NCI-H2107 (cell line): ENCODE measurements at regions not wholly inside any gene's neighbourhood (a gene's known extent, or its start where the extent isn't known, plus 50 kb on each side); places are given as distances from the start of the nearest gene placed in this dataset.

Experiments used
- DNase-seq: peaks from one replicate; lab custom pipeline; 2025; lab: John Stamatoyannopoulos, UW

DNA sequence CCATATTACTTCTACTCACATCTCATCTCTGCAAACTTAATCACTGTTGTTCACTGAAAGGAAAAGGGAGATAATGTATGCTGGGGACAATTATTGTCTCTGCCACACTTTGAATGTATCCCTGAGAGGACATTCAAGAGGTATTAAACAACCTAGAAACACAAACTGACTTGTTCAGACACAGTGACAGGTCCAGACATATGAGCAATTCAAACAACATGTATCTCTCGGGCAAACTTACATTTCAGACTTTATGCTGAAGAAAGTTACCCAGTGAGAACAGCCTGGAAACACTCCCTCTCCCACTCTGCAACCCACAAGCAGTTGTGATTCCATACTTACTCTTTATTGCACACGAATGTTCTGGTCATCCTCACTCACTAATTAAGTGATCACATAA lies 968.7 kb upstream of the SLC10A2 start:
- DNase-seq = no peak

DNA sequence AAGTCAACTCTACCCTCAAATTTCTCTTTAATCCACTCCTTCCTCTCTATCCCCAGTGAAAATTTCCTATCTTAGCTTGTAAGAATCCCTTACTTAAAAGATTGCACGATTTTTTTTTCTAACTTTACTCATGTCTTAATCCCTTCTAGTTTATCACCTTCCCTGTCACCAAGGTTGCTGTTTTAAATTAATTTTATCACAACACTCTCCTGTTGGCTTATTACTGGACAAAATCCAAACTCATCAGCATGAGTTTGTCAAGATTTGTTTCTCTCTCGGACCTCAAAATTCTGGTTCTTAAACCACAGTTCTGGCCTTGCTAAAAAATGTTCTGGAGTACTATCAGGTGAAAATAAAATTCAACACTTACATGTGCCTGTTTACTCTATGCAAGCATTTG lies 959.1 kb upstream of the SLC10A2 start:
- no peak for DNase-seq

DNA sequence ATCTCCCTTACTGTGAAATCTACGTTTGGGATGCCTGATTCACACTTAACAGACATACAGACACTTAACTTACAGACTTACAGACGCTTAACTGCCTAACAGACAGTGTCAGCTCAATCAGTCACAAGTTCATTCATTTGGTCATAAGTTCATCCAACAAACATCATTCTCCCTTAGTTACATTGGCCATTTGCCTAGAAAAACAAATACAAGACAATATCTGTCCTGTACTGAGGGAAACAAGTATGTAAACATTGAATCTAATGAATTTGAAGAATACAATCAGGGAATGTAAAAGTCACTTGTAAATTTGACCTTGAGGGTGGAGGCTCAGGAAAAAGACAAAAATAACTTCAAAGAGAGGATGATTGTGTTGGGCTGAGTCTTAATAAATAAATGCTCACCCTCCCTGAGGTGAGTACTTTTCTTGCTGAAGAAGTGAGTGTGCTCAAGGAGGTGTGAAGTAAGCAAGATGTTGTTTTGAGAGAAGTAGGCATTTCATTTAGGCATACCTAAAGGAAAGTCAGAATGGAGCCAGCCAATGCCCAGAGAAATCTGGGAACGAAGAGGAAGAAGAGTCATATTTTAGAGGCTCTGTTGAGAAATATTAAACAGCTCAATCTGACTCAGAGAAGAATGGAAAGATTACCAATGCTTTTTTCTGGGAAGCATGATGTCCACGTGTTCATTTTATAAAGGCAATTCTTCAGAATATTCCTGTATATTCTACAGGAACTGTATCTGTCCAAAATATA lies 958.4 kb upstream of the SLC10A2 start:
- DNase-seq = no peak

DNA sequence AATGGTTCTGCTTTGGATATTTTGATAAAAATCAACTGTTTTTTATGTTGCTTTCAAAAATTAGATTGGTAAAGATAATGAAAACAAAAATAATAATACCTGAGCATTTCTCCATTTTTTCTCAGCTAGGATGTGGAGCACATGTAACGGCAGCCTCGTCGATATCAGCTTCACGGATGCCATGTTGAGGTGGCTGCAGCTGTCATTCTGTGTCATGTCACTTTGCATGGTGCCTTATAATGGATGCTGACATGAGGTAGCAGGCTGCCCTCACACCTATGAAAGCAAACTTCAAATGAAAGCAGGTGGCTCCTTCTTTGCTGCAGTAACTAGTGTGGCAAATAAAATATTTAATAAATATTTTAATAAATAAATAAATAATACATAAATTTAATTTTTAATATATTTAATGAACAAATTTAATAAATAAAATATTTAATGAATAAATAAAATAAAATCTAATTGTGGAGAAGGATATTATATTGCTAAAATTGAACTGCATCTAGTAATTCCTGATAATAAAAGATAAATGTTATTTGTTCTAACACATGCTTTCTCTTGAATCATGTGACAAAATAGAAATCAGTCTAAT lies 955.7 kb upstream of the SLC10A2 start:
- no peak for DNase-seq

DNA sequence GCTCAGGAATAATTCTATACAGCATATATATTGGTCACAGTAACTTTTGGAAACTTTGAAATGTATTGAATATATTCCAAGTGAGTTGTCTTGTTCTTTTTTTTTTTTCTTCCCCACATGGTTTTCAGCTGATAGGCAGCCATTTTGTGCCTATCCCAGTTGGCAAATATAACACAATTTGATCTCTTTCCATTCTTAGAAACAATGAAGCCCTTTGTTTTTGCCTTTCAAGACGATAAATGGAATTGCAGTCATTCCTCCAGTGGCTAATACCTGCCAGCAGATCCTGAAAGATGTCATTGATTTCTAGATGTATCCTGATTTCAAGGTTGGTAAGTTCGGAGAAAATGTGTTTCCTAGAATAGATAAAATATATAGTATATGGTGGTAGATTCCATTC lies 951.1 kb upstream of the SLC10A2 start:
- DNase-seq = no peak

DNA sequence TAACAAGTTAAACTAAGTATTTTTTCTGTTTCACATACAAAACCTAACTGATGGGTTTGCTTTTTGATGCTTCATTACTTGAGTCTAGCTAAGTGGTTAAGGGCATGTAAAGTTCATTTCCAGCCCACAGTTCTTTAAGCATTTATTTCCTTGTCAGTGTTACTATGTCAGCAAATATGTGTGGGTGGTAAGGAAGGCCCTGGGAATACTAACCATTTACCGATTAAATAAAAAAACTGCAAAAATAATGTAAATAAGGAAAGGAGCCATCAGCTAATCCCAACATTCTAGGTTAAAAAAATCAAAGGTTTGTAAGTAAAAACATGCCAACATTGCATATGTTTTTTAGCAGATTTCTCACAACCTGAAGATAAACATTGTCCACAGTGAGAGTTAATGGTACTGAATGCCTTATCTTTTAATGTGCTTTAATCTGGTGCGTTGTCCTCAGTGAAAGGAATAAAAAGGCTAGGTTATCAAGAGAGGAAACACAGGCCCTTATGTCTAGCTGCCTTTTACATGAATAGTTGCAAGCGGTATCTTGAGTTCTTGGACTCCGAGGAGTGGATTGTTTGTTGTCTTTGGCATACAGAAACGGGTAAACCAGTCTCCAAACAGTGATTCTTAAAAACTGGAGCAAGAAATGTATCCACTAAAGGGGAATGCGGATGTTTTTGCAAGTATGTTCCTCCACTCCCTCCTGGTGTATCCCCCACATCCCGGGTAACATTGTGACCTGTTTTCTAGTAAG lies 949.6 kb upstream of the SLC10A2 start:
- no peak for DNase-seq

DNA sequence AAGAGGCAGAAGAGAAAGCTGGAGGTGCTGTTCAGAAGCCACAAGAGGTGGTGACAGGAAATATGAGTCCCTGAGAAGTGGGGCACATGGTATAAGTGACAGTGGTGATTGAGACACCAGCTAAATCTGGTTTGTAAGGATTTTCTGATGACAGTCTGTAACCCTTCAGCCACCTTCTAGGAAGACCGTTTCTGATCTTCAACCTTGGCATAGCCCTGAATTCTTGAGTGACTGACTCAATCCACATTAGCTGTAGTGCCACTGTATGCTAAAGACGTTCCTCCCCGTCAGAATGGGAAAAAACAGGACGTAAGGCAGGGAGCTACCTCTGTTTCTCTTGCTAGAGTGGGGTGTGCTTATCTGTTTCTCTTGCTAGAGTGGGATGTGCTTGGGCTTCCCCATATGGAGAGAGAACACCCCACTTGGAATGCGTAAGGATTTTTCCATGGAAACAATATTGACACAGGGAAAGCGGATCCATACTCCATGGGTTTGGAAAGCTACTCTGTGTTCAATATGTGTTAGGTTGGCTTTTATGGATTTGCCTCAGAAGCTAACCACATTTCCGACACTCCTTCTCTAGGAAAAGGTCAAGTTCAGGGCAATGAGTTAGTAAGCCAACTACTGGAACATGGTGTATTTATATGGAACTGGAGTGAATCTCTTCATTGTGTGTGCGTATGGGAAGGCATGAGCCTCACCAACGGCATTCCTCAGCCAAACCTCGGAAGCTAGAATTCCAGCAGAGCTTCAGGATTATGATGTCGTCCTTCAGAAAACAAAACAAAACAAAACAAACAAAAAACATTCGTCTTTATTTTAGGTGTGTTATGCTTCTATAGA lies 948.8 kb upstream of the SLC10A2 start:
- no peak for DNase-seq

DNA sequence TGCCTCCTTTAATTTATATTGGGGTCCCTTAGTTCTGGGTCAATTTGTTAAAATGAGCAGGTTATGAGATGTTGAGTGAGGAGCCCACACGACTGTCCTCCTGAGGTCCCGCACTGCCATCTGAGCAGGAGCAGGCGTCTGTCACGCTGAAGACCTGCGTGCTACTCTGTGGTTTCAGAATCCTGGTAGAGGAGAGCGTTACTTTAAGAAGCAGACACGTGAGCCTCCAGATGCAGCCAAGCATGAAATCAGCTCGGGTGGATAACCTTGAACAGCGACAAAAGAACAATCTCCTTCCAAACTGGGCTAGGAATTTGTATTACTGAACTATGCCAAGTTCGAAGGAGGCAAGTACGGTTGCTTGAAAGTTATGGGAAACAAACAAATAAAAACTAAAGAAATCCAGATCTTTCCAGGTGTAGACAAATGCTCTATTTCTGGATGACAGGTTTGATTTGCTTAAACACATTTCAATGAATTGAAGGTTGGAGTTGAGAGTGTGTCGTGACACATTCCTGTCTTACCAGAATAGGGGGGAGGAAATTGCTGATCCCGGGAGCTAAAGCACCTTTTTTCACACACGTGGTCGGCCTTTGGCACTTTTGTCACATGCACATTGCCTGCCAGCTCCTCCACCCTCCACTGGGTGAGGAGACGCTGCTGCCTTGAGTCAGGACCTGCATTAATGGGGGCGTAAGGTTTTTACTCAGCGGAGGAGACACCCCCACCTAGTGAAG lies 945.5 kb upstream of the SLC10A2 start:
- DNase-seq = no peak

DNA sequence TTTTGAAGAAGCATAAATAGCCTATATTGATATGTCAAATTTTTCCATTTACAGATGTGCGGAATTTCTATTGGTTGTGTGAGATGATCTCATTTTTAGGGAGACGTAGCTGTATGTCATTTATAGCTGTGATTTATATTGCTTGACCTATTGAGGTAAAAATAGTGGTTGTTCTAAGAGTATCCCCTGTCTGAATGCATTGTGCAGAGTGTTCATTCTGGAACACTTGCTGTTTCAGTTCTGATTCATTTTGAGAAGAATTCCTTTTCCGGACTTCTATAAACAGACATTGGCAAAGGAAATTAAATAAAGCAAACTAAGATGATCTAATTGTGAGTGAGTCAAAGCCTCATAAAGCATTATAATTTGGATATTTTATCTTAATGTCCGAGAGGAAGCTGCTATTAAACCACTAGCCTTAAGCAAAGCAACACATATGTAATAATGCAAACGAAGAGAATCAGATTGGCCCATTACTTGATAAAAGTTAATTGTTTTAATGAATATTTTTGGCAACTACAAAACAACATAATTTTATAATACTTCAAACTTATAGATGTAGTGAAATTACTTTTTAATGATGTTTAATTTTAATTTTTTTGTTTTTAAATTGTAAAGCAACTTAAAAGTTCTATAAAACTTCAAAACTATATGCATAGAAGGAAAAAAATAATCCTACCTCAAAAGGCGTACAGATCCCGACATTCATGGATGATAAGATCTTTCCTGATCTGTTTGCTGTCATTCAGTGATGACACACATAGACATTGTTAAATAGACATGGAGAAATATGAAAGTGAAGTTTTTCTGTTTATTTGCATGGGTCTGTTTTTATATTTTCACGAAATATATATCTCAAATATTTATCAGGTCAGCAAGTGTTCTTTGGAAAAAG lies 942.6 kb upstream of the SLC10A2 start:
- DNase-seq = no peak

DNA sequence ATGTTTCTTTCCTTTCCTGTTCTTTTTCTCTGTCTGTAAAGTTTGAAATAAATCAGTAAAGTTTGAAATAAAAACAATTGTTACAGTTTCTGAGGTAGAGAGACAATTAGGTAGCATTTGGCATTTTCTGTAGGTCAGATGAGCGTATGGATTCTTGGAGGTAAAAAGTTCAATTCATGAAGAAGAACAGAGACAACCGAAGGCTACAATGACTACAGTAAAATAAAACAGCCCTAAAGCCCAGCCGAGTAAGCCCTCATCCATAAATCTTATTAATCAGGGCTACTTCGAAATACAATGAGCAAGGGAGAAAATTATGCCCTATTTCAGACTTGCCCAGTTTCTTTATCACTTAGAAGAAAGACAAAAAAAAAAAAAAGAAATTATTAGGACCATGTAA lies 941.9 kb upstream of the SLC10A2 start:
- DNase-seq = no peak

DNA sequence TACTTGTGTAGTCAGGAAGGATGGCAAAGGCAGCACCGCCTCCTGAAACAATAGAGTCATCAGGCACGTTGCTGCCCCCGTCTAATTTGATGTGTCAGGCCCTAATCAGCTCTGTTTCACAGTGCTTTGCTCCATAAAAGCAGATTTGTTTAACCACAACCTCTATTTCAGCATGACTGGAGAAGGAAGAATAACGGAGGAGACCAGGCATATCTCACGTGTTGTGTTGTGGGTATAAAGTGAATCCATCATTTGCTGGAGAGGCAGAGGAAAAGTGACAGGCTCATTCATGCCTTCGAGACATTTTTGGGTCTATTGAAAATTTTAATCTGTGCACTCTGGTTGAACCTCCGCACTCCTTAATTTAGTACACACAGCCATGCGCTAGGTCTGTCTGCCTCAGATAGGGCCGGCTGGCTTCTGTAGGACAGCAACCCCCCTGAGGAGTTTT lies 940.4 kb upstream of the SLC10A2 start:
- DNase-seq = no peak

DNA sequence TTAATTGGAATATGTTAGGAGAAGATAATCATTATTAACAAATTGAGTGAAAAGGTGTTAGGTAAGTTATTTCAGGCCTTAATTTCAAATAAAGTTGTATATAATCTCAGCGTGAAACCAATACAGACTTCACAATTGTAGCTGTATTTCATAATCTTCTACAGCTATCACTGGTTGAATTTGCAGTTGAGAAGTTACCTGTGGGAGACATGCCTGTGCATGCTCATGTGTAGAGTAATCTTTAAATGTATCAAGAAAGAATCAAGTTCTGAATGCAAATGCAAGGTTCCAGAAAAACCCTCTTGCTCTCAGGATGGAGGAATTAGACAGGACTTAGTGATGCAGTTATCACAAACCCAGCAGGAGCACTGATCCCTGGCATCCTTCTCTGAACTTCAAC lies 938.4 kb upstream of the SLC10A2 start:
- DNase-seq = no peak

DNA sequence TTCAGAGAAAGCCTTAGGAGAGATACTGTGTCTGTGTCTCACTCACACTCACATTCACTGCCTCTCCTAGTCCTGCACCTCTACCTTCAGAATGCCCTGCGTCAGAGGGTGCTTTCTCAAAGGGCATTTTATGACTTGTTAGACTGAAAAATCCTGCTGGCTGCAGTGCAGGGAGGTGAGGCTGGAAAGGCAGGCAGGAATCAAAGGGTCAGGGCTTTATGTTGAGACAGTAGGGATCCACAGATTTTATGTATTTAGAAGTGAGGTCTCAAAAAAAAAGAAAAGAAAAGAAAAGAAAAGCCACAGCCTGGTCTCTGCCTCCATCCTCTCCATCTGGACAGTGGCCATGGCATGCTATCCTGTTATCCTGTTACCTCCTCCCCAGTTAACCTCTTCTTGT lies 936.0 kb upstream of the SLC10A2 start:
- no peak for DNase-seq

DNA sequence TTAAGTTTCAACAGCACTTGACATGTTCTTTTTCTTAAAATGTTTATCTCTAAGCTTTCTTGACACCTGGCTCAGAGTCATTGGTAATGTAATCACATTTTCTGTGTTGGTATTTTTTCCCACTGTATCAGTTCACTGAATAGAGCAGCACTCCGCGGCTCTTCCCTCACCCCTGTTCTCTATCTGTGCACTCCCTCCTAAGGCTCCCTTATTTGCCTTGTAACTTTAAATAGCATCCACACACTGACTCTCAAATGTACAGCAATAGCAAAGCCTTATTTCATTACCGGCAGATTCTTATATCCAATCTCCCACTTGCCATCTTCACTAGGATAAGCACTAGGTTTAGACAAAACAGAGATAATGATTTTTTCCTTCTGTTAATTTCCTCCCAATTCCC lies 935.5 kb upstream of the SLC10A2 start:
- no peak for DNase-seq

DNA sequence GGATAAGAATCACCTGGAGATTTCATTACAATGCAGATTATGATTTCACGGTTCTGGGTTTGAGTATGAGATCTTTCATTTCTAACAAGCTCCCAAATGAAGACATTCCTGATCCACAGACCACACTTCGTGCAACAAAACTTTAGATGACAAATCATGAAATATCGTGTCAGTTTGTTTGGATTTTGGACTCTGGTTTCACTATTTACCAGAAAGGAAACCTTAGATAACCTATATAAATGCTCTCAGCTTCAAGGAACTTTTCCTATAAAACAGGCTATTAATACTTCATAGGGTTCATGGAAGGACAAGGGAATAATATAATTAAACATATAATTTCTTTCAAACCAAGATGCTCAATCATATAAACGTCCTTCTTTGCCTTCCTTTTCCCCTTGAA lies 930.5 kb upstream of the SLC10A2 start:
- DNase-seq = no peak

DNA sequence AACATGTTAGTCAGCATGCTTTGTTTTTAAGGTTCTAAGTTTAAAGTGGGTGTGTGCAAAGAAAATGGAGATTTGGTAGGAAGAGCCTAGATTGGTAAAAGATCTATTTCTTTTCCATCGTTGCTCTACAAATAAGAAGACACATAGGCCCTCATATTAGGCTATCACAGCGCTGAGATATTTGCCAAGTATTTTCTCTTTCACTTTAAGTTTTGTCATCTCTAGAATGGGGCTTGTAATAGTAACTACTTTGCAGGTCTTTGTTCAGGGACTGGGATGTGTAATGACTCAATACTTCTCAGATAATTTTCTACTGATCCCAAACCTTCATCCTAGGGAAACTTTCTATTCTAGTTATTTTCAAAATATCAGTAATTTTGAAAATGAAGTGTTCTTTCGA lies 917.7 kb upstream of the SLC10A2 start:
- no peak for DNase-seq

DNA sequence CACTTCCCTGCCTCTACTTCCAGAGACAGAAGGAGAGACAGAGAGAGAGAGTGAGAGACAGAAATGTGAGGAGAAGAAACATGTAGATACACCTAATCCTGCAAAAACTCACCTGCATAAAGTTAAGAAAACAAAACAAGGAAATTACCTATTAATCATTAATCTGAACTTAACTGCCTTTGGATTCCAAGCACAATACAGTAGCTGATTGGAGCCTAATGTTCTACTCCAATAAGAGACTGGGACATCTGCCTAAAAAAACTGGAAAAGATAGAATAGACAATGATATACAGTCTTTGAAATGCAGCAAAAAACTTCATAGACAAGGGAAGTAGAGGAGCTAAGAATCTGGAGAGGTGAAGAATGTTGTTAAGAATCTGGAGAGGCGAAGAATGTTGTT lies 910.2 kb upstream of the SLC10A2 start:
- no peak for DNase-seq

DNA sequence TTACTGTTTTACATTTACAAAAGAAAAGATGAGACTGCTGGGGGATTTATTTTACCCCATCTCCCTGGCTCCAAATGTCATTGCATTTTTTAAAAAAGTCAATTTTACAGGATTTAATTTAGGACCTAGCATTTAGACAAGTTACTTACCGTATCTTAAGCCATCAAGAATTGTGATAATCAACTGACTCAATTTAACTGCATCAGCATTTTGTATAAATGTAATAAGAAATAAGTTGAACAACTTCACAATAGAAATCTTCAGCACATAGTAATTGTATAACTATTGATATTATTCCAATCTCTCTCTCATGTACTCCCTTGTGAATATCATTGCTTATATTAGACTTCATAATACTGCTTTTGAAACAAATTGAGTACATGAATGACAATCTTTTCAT lies 907.5 kb upstream of the SLC10A2 start:
- DNase-seq = no peak

DNA sequence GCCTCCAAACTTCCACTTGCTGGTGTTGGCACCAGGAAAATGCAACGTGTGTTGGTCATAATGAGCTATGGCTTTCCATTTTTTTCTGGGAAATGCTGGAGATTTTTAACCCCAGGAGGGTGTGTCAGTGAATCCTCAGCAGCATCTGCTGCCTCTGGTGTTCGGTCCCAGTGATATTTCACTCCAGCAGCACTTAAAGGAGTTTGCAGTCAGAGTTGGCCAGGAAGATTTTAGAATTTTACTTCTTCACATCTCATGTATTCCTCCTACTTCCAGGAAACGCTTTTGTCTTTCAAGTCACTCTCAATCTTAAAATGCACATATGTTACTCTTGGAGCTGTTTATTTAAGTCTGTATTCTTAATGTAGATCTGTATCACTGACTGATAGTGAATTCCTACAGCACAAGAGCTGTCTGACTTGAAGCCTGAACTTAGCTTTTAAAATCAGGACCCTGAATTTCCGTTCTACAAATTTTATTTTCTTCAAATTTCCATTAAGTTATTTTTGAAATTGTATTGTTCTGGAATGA lies 903.4 kb upstream of the SLC10A2 start:
- no peak for DNase-seq

DNA sequence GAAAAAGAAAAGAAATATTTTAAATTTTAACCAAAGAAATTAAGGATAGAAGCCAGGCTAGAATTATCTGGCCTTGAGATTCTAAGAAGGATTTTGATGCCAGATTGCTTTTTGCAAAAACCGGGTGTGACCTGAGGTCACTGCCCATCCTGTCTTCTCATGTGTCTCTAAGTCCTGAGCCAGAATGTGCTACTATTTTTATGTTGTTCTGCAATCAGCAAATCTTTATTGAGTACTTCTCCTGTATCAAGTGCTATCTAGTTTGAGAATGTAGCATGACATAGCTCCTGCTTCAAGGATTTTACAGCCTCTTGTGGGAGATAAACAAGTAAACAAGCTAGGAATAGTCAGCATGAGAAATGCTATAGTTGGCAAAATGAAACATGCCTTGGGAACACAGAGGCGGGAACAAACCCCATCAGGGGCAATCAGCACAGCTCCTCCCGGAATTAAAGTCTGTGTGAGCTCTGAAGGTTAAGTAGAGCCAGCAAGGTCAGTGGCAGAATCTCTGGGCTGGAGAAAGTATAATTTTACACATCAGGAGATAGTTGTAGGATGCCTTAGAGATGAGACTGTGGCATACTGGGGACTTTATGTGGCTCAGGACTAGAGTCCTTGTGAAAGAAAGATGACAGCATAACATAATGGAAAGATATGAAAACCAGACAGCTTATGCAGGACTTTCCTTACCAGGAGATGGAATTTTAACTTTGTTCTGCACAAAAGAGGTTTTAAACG lies 899.5 kb upstream of the SLC10A2 start:
- no peak for DNase-seq
